Suprapubic skin (tissue), 3 donors: ENCODE measurements at regions not wholly inside any gene's neighbourhood (a gene's known extent, or its start where the extent isn't known, plus 50 kb on each side); places are given as distances from the start of the nearest gene placed in this dataset.

Experiments
- CTCF ChIP-seq, 2 donors: fragments of 200-600 bp in 1 of 2; fragments of 450-650 bp in 1 of 2; sonication (generic) in 1 of 2; IDR thresholded peaks; one replicate each; pipeline ENCODE4 v1.5.1; 2016 to 2019; ENCODE audit warnings: antibody characterized with exemption in 2 of 2, mild to moderate bottlenecking in 1 of 2, moderate library complexity in 1 of 2
- POLR2A ChIP-seq, 2 donors: fragments of 450-650 bp; IDR thresholded peaks; one replicate each; pipeline ENCODE4 v1.6.1; 2017; ENCODE audit warnings: antibody characterized with exemption in 2 of 2, mild to moderate bottlenecking in 2 of 2, moderate library complexity in 2 of 2

DNA sequence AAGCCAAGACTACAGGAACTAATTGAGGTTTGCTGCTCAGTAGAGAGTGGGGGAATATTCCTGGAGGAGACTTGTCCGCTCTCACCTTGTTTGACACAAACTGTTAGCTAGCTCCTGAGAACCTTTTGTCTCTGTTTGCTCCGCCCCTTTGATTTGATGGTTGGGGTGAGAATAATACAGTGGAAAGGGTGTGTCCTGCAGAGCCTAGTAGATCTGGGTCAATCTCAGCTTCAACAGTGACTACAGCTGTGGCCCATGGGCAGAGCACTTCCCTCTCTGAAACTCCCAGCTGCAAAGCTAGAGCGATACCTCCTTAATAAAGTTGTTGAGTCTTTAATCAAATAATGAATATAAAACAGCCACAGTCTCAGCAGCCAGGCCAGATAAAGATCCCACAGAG lies 576.7 kb downstream of the DIAPH3 start:
- TF ChIP-seq CTCF (IDR thresholded peaks at IDR 0.05) = no peak
- TF ChIP-seq POLR2A (IDR thresholded peaks at IDR 0.05) = no peak
